ENCODE measurements at regions not wholly inside any gene's neighbourhood (a gene's known extent, or its start where the extent isn't known, plus 50 kb on each side); places are given as distances from the start of the nearest gene placed in this dataset.
"Not testable (repeated sequence)": the region's sequence is repeated elsewhere in the genome, so short reads cannot be mapped to it uniquely, and the experiment has no call there.

GRCh38 chr13:22929381-22930126 is 251.2 kb upstream of the SGCG start:
- in situ Hi-C loops (cut with HindIII; ENCODE audit: low pct_unique_long_range_greater_than_20kb, low sequenced_read_pairs) (no loop called here), intact Hi-C loops (cut with micrococcal nuclease; ENCODE audit: unreplicated experiment) (no loop called here)
- TF ChIP-seq POLR2AphosphoS5 (IDR thresholded peaks at IDR 0.05; ENCODE audit: low read depth, low read length) (no peak), SIN3A (IDR thresholded peaks at IDR 0.05; ENCODE audit: borderline replicate concordance, insufficient read depth, low read depth, low read length) (no peak), CTCF (IDR thresholded peaks at IDR 0.05) (no peak), REST (IDR thresholded peaks at IDR 0.05; ENCODE audit: insufficient read depth in 1 of 2, low read depth in 2 of 2, low read length in 1 of 2) (no peak), TCF7L2 (IDR thresholded peaks at IDR 0.05; ENCODE audit: low read depth, low read length) (no peak)
- CTCF ChIA-PET: no interaction called here
- H3K27ac ChIP-seq (ENCODE audit: low read length): no peak overlapping the region
- no peaks in the 10 kb centered on the region for H3K4me1 ChIP-seq (ENCODE audit: control insufficient read depth, insufficient read depth, low read length)
- ATAC-seq (no peak), DNase-seq (ENCODE audit: low read depth, low spot score) (no peak)
- no TSS peak for BruUV-seq (replicated peaks)
- H3K36me3 ChIP-seq (ENCODE audit: control insufficient read depth, insufficient read depth, low read length): no peaks in the 10 kb centered on the region
- H3K27me3 ChIP-seq (ENCODE audit: control insufficient read depth, insufficient read depth, low read length): no peaks in the 10 kb centered on the region
- POLR2A ChIA-PET: no interaction called here
- no peak overlapping the region for H3K4me3 ChIP-seq (ENCODE audit: low read depth in 2 of 2, low read length in 2 of 2)
- no peaks in the 10 kb centered on the region for H3K9me3 ChIP-seq (ENCODE audit: control insufficient read depth, insufficient read depth, low read depth, low read length)

- intact Hi-C loops (cut with micrococcal nuclease; ENCODE audit: unreplicated experiment): no loop called here
- Histone ChIP-seq H3K27me3 (ENCODE audit: control insufficient read depth, insufficient read depth, low read length) (no peaks in the 10 kb centered on the region), H3K4me3 (ENCODE audit: low read depth in 2 of 2, low read length in 2 of 2) (no peak overlapping the region), H3K9me3 (ENCODE audit: control insufficient read depth, insufficient read depth, low read depth, low read length) (no peaks in the 10 kb centered on the region), H3K4me1 (ENCODE audit: control insufficient read depth, insufficient read depth, low read length) (no peaks in the 10 kb centered on the region), H3K27ac (ENCODE audit: low read length) (no peak overlapping the region), H3K36me3 (ENCODE audit: control insufficient read depth, insufficient read depth, low read length) (no peaks in the 10 kb centered on the region)
- ChIA-PET CTCF (no interaction called here), POLR2A (no interaction called here)
- in situ Hi-C loops (cut with HindIII; ENCODE audit: low pct_unique_long_range_greater_than_20kb, low sequenced_read_pairs): no loop called here
- ATAC-seq: no peak
- TF ChIP-seq SIN3A (IDR thresholded peaks at IDR 0.05; ENCODE audit: borderline replicate concordance, insufficient read depth, low read depth, low read length) (no peak), TCF7L2 (IDR thresholded peaks at IDR 0.05; ENCODE audit: low read depth, low read length) (no peak), POLR2AphosphoS5 (IDR thresholded peaks at IDR 0.05; ENCODE audit: low read depth, low read length) (no peak)
- BruUV-seq (replicated peaks): no TSS peak
- DNase-seq (ENCODE audit: low read depth, low spot score): no peak
Measured at GRCh38 chr13:22931576-22931975, 249.2 kb upstream of the SGCG start.

- in situ Hi-C loops (cut with HindIII; ENCODE audit: low pct_unique_long_range_greater_than_20kb, low sequenced_read_pairs); CTCF ChIA-PET: not testable (repeated sequence)
Measured at GRCh38 chr13:22932632-22933412, 248.0 kb upstream of the SGCG start.

More at GRCh38 chr13:22932632-22933412, 248.0 kb upstream of the SGCG start:
- H3K27me3 ChIP-seq (ENCODE audit: control insufficient read depth, insufficient read depth, low read length); H3K4me3 ChIP-seq (ENCODE audit: low read depth in 2 of 2, low read length in 2 of 2); H3K27ac ChIP-seq (ENCODE audit: low read length); H3K4me1 ChIP-seq (ENCODE audit: control insufficient read depth, insufficient read depth, low read length); intact Hi-C loops (cut with micrococcal nuclease; ENCODE audit: unreplicated experiment); H3K9me3 ChIP-seq (ENCODE audit: control insufficient read depth, insufficient read depth, low read depth, low read length); ATAC-seq; H3K36me3 ChIP-seq (ENCODE audit: control insufficient read depth, insufficient read depth, low read length); POLR2A ChIA-PET; BruUV-seq (replicated peaks); DNase-seq (ENCODE audit: low read depth, low spot score): not testable (repeated sequence)
